Nephron (organoid): ENCODE measurements at regions not wholly inside any gene's neighbourhood (a gene's known extent, or its start where the extent isn't known, plus 50 kb on each side); places are given as distances from the start of the nearest gene placed in this dataset.
A peak's percentile ranks its signal among the peaks of the same experiment; 100 is the strongest.
"Not testable (repeated sequence)": the region's sequence is repeated elsewhere in the genome, so short reads cannot be mapped to it uniquely, and the experiment has no call there.

ENCODE experiments used
- H3K27ac Mint-ChIP-seq, 3 experiments: 2 replicates each; pipeline ENCODE4 v1.8.0; 2020; ENCODE audit warnings: mixed read lengths in 3 of 3, mild to moderate bottlenecking in 2 of 3, moderate library complexity in 1 of 3
- H3K27me3 Mint-ChIP-seq: 2 replicates; pipeline ENCODE4 v1.8.0; 2021; ENCODE audit warnings: low read depth, mild to moderate bottlenecking, moderate library complexity, mixed read lengths
- H3K36me3 Mint-ChIP-seq: 2 replicates; pipeline ENCODE4 v1.8.0; 2020; ENCODE audit warnings: low read depth, mixed read lengths
- H3K4me1 Mint-ChIP-seq: 2 replicates; pipeline ENCODE4 v1.8.0; 2020; ENCODE audit warnings: mixed read lengths
- H3K4me3 Mint-ChIP-seq, 3 experiments: 2 replicates each; pipeline ENCODE4 v1.8.0; 2020; ENCODE audit warnings: mild to moderate bottlenecking in 3 of 3, mixed read lengths in 3 of 3, moderate library complexity in 2 of 3
- H3K9me3 Mint-ChIP-seq: 2 replicates; pipeline ENCODE4 v1.8.0; 2020; ENCODE audit warnings: mixed read lengths
- TF ChIP-seq, protein P1 (sequence below), 3 experiments: fragments of 200-600 bp; sonication (generic); IDR thresholded peaks; one replicate each; pipeline ENCODE4 v1.5.0; 2021; ENCODE audit warnings: antibody characterized with exemption in 3 of 3; ENCODE audit not compliant: unreplicated experiment in 3 of 3

GRCh38 chr6:114940181-114940580, 597.4 kb upstream of the HS3ST5 start:
- TF ChIP-seq, protein P1, sequence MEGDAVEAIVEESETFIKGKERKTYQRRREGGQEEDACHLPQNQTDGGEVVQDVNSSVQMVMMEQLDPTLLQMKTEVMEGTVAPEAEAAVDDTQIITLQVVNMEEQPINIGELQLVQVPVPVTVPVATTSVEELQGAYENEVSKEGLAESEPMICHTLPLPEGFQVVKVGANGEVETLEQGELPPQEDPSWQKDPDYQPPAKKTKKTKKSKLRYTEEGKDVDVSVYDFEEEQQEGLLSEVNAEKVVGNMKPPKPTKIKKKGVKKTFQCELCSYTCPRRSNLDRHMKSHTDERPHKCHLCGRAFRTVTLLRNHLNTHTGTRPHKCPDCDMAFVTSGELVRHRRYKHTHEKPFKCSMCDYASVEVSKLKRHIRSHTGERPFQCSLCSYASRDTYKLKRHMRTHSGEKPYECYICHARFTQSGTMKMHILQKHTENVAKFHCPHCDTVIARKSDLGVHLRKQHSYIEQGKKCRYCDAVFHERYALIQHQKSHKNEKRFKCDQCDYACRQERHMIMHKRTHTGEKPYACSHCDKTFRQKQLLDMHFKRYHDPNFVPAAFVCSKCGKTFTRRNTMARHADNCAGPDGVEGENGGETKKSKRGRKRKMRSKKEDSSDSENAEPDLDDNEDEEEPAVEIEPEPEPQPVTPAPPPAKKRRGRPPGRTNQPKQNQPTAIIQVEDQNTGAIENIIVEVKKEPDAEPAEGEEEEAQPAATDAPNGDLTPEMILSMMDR (IDR thresholded peaks at IDR 0.05; ENCODE audit: unreplicated experiment in 3 of 3): no peak
- Mint-ChIP-seq H3K9me3 (no peaks in the 10 kb centered on the region), H3K27ac (no peak overlapping the region)

GRCh38 chr6:114939630-114940029, 596.8 kb upstream of the HS3ST5 start:
- Mint-ChIP-seq H3K4me1 (peaks cover 11% of the 10 kb centered on the region), H3K4me3 (no peak overlapping the region), H3K36me3 (no peaks in the 10 kb centered on the region), H3K27me3 (no peaks in the 10 kb centered on the region), H3K9me3 (no peaks in the 10 kb centered on the region), H3K27ac (peak overlapping the region in 1 of 3 experiments; percentile 14)
- TF ChIP-seq, protein P1 (IDR thresholded peaks at IDR 0.05; ENCODE audit: unreplicated experiment in 3 of 3): no peak

More at GRCh38 chr6:114940181-114940580, 597.4 kb upstream of the HS3ST5 start:
- Mint-ChIP-seq H3K4me3 (no peak overlapping the region), H3K36me3 (no peaks in the 10 kb centered on the region), H3K4me1 (peaks cover 11% of the 10 kb centered on the region), H3K27me3 (no peaks in the 10 kb centered on the region)

DNA sequence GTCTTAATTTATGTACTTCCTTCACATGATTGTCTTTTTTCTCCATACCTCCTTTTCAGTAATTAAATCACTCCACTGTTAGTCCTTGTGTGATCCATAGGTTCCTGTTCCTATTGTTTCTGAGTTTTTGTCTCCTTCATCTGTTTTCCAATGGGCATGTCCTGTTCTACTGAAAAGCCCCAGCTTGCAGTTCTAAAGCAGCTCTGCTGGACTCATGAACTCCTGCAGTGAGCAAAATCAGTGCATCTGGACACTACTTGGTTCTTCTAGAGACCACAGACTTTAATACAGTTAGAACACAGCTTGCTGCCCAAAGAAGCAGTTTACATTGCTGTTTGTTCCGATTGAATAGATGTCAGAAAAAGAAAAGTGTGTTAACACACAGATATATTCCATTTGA, 593.3 kb upstream of the HS3ST5 start:
- TF ChIP-seq, protein P1 (IDR thresholded peaks at IDR 0.05; ENCODE audit: unreplicated experiment in 3 of 3): no peak
- peaks cover 4% of the 10 kb centered on the region for H3K9me3 Mint-ChIP-seq
- H3K27me3 Mint-ChIP-seq: no peaks in the 10 kb centered on the region
- no peak overlapping the region for H3K4me3 Mint-ChIP-seq
- no peaks in the 10 kb centered on the region for H3K36me3 Mint-ChIP-seq
- H3K27ac Mint-ChIP-seq: no peak overlapping the region
- peaks cover 11% of the 10 kb centered on the region for H3K4me1 Mint-ChIP-seq

DNA sequence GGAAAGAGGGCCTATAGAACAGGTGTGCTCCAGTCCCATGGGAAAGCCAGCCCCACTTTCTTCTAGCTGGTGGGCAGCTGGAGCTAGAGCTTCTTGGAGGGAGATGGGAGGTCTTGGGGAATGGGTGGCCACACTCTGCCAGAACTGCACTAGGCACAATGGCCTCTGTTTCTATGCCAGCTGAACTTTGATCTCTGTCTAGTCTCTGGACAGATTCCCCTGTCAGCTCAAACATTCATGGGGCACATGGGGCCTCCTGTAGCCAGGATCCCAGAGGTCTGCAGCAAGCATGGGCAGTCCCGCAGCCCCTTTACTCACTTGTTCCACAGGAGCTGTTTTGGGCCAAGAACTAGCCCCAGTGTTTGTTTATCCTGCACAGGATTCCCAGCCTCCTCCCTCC, 591.3 kb upstream of the HS3ST5 start:
- Mint-ChIP-seq H3K36me3 (no peaks in the 10 kb centered on the region), H3K4me3 (no peak overlapping the region), H3K27me3 (no peaks in the 10 kb centered on the region), H3K4me1 (no peaks in the 10 kb centered on the region), H3K9me3 (peaks cover 7% of the 10 kb centered on the region), H3K27ac (no peak overlapping the region)
- TF ChIP-seq, protein P1 (IDR thresholded peaks at IDR 0.05; ENCODE audit: unreplicated experiment in 3 of 3): no peak

- H3K27ac Mint-ChIP-seq, H3K36me3 Mint-ChIP-seq, H3K4me1 Mint-ChIP-seq, H3K27me3 Mint-ChIP-seq, H3K4me3 Mint-ChIP-seq: not testable (repeated sequence)
- peaks cover 17% of the 10 kb centered on the region for H3K9me3 Mint-ChIP-seq
Observed at GRCh38 chr6:114928731-114929130, 585.9 kb upstream of the HS3ST5 start.

GRCh38 chr6:114906096-114906495, 563.3 kb upstream of the HS3ST5 start:
- Mint-ChIP-seq H3K27me3 (no peaks in the 10 kb centered on the region), H3K4me1 (no peaks in the 10 kb centered on the region), H3K4me3 (no peak overlapping the region), H3K36me3 (no peaks in the 10 kb centered on the region), H3K27ac (no peak overlapping the region), H3K9me3 (no peaks in the 10 kb centered on the region)
- TF ChIP-seq, protein P1 (IDR thresholded peaks at IDR 0.05; ENCODE audit: unreplicated experiment in 3 of 3): no peak
